ENCODE measurements at regions not wholly inside any gene's neighbourhood (a gene's known extent, or its start where the extent isn't known, plus 50 kb on each side); places are given as distances from the start of the nearest gene placed in this dataset.

GRCh38 chr3:24937228-24937627 is 442.6 kb upstream of the THRB start:
- no peak for DNase-seq
- H3K4me1 ChIP-seq (ENCODE audit: low read length) = no peaks in the 10 kb centered on the region
- H4K20me1 ChIP-seq (ENCODE audit: insufficient read depth, low read depth, low read length) = no peaks in the 10 kb centered on the region
- no peaks in the 10 kb centered on the region for H3K9me2 ChIP-seq (replicated peaks; ENCODE audit: insufficient read depth, low read length)
- H3K36me3 ChIP-seq (ENCODE audit: insufficient read depth, low read length) = no peaks in the 10 kb centered on the region
- H3K4me3 ChIP-seq (ENCODE audit: low read length) = no peak overlapping the region
- H3K79me2 ChIP-seq (ENCODE audit: low read length) = no peaks in the 10 kb centered on the region
- H3K9me3 ChIP-seq (ENCODE audit: low read length) = no peaks in the 10 kb centered on the region
- H3K27ac ChIP-seq (ENCODE audit: low read length) = no peak overlapping the region
- no peak overlapping the region for H3K9ac ChIP-seq (ENCODE audit: low read length)
- no peaks in the 10 kb centered on the region for H3K27me3 ChIP-seq (ENCODE audit: low read length)
- no peak overlapping the region for H3K4me2 ChIP-seq (ENCODE audit: low read depth, low read length, poor library complexity, severe bottlenecking)
- H2AFZ ChIP-seq (ENCODE audit: low read length) = no peak overlapping the region

- Histone ChIP-seq H4K20me1 (ENCODE audit: insufficient read depth, low read depth, low read length) (no peaks in the 10 kb centered on the region), H2AFZ (ENCODE audit: low read length) (no peak overlapping the region)
- DNase-seq = no peak
Observed at GRCh38 chr3:24937780-24938179, 443.1 kb upstream of the THRB start.

DNA sequence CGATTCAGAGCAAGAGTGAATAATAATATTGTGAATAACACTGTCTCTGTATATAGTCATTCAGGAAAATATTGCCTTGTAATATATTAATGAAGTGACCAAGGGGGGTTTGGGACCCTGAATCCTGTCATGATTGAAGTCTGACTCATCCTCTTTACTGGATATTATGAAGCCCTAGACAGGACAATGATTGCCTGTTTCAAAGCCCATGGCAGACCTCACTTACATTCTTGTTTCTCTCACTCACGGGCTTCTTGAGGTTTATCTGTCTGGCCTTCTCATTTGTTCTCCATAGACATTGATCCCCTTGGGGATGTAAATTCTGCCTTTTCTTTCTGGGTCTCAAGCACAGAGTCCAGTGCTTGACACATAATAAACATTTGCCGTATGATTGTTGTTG is 449.3 kb upstream of the THRB start:
- H3K79me2 ChIP-seq (ENCODE audit: low read length) = no peaks in the 10 kb centered on the region
- H3K9ac ChIP-seq (ENCODE audit: low read length) = no peak overlapping the region
- no peak overlapping the region for H2AFZ ChIP-seq (ENCODE audit: low read length)
- H3K4me1 ChIP-seq (ENCODE audit: low read length) = no peaks in the 10 kb centered on the region
- H3K9me2 ChIP-seq (replicated peaks; ENCODE audit: insufficient read depth, low read length) = no peaks in the 10 kb centered on the region
- no peaks in the 10 kb centered on the region for H3K27me3 ChIP-seq (ENCODE audit: low read length)
- H3K4me3 ChIP-seq (ENCODE audit: low read length) = no peak overlapping the region
- no peak overlapping the region for H3K4me2 ChIP-seq (ENCODE audit: low read depth, low read length, poor library complexity, severe bottlenecking)
- H3K9me3 ChIP-seq (ENCODE audit: low read length) = no peaks in the 10 kb centered on the region
- H3K27ac ChIP-seq (ENCODE audit: low read length) = no peak overlapping the region
- DNase-seq = no peak
- H4K20me1 ChIP-seq (ENCODE audit: insufficient read depth, low read depth, low read length) = no peaks in the 10 kb centered on the region
- no peaks in the 10 kb centered on the region for H3K36me3 ChIP-seq (ENCODE audit: insufficient read depth, low read length)

More at GRCh38 chr3:24937780-24938179, 443.1 kb upstream of the THRB start:
- Histone ChIP-seq H3K9me2 (replicated peaks; ENCODE audit: insufficient read depth, low read length) (no peaks in the 10 kb centered on the region), H3K27me3 (ENCODE audit: low read length) (no peaks in the 10 kb centered on the region), H3K4me1 (ENCODE audit: low read length) (no peaks in the 10 kb centered on the region), H3K9ac (ENCODE audit: low read length) (no peak overlapping the region), H3K27ac (ENCODE audit: low read length) (no peak overlapping the region), H3K4me3 (ENCODE audit: low read length) (no peak overlapping the region), H3K36me3 (ENCODE audit: insufficient read depth, low read length) (no peaks in the 10 kb centered on the region), H3K9me3 (ENCODE audit: low read length) (no peaks in the 10 kb centered on the region), H3K79me2 (ENCODE audit: low read length) (no peaks in the 10 kb centered on the region), H3K4me2 (ENCODE audit: low read depth, low read length, poor library complexity, severe bottlenecking) (no peak overlapping the region)

- Histone ChIP-seq H3K4me3 (ENCODE audit: low read length) (no peak overlapping the region), H2AFZ (ENCODE audit: low read length) (no peak overlapping the region), H3K79me2 (ENCODE audit: low read length) (no peaks in the 10 kb centered on the region), H3K9me2 (replicated peaks; ENCODE audit: insufficient read depth, low read length) (no peaks in the 10 kb centered on the region), H3K27me3 (ENCODE audit: low read length) (no peaks in the 10 kb centered on the region), H3K36me3 (ENCODE audit: insufficient read depth, low read length) (no peaks in the 10 kb centered on the region), H3K9me3 (ENCODE audit: low read length) (no peaks in the 10 kb centered on the region), H3K9ac (ENCODE audit: low read length) (no peak overlapping the region), H3K4me2 (ENCODE audit: low read depth, low read length, poor library complexity, severe bottlenecking) (no peak overlapping the region), H3K4me1 (ENCODE audit: low read length) (no peaks in the 10 kb centered on the region), H4K20me1 (ENCODE audit: insufficient read depth, low read depth, low read length) (no peaks in the 10 kb centered on the region), H3K27ac (ENCODE audit: low read length) (no peak overlapping the region)
- no peak for DNase-seq
Observed at GRCh38 chr3:24944805-24945520, 450.3 kb upstream of the THRB start.

DNA sequence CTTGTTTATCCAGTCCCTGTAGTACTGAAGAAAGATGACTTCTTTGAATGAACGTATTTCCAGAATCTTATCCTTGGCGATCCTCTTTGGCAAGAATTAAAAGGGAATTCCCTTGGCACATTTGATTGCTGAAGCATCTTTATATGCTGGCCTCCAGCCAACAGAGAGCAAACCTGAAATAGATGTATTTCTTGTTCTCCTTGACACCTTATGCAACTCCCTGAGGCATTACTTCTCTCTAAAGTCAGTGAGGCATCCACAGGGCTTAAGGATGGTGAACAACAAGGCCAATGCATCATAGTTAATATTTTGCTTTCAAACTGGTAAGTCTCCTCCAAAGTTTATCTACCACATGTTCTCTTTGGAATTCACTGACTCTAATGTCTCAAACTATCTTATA is 450.9 kb upstream of the THRB start:
- Histone ChIP-seq H3K79me2 (ENCODE audit: low read length) (no peaks in the 10 kb centered on the region), H3K9me3 (ENCODE audit: low read length) (no peaks in the 10 kb centered on the region), H3K27me3 (ENCODE audit: low read length) (no peaks in the 10 kb centered on the region), H4K20me1 (ENCODE audit: insufficient read depth, low read depth, low read length) (no peaks in the 10 kb centered on the region), H2AFZ (ENCODE audit: low read length) (no peak overlapping the region), H3K4me3 (ENCODE audit: low read length) (no peak overlapping the region), H3K27ac (ENCODE audit: low read length) (no peak overlapping the region), H3K9me2 (replicated peaks; ENCODE audit: insufficient read depth, low read length) (no peaks in the 10 kb centered on the region), H3K4me2 (ENCODE audit: low read depth, low read length, poor library complexity, severe bottlenecking) (no peak overlapping the region), H3K9ac (ENCODE audit: low read length) (no peak overlapping the region), H3K4me1 (ENCODE audit: low read length) (no peaks in the 10 kb centered on the region), H3K36me3 (ENCODE audit: insufficient read depth, low read length) (no peaks in the 10 kb centered on the region)
- no peak for DNase-seq

DNA sequence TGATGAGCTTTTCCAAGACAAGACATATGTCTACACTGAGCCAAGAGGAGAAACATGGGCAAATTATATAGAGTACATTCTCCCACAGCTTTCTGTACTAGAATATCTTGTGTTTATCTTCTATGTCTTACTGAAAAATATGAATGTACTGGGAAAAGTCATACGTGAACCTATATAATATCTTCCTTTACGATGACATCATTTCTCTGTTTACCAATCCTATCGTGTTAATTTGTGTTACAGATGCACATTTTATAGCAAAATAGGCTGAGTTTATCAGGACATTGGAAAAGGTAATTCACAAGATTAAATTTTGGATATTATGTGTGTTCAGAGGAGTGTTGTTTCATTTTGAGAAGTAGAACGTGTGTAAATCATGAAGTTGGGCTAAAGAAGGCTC is 452.5 kb upstream of the THRB start:
- Histone ChIP-seq H3K79me2 (ENCODE audit: low read length) (no peaks in the 10 kb centered on the region), H2AFZ (ENCODE audit: low read length) (no peak overlapping the region), H3K27me3 (ENCODE audit: low read length) (no peaks in the 10 kb centered on the region), H3K36me3 (ENCODE audit: insufficient read depth, low read length) (no peaks in the 10 kb centered on the region), H4K20me1 (ENCODE audit: insufficient read depth, low read depth, low read length) (no peaks in the 10 kb centered on the region), H3K4me1 (ENCODE audit: low read length) (no peaks in the 10 kb centered on the region), H3K4me3 (ENCODE audit: low read length) (no peak overlapping the region), H3K9me3 (ENCODE audit: low read length) (no peaks in the 10 kb centered on the region), H3K4me2 (ENCODE audit: low read depth, low read length, poor library complexity, severe bottlenecking) (no peak overlapping the region), H3K27ac (ENCODE audit: low read length) (no peak overlapping the region), H3K9me2 (replicated peaks; ENCODE audit: insufficient read depth, low read length) (no peaks in the 10 kb centered on the region), H3K9ac (ENCODE audit: low read length) (no peak overlapping the region)
- DNase-seq = no peak

- Histone ChIP-seq H3K9me3 (ENCODE audit: low read length) (no peaks in the 10 kb centered on the region), H3K4me1 (ENCODE audit: low read length) (no peaks in the 10 kb centered on the region), H3K27ac (ENCODE audit: low read length) (no peak overlapping the region)
Observed at GRCh38 chr3:24951180-24951579, 456.5 kb upstream of the THRB start.

GRCh38 chr3:24952388-24952787 is 457.7 kb upstream of the THRB start:
- Histone ChIP-seq H3K27ac (ENCODE audit: low read length) (no peak overlapping the region), H4K20me1 (ENCODE audit: insufficient read depth, low read depth, low read length) (no peaks in the 10 kb centered on the region), H3K36me3 (ENCODE audit: insufficient read depth, low read length) (no peaks in the 10 kb centered on the region), H3K9ac (ENCODE audit: low read length) (no peak overlapping the region), H3K4me3 (ENCODE audit: low read length) (no peak overlapping the region), H3K9me3 (ENCODE audit: low read length) (no peaks in the 10 kb centered on the region), H3K27me3 (ENCODE audit: low read length) (no peaks in the 10 kb centered on the region), H3K4me1 (ENCODE audit: low read length) (no peaks in the 10 kb centered on the region), H3K9me2 (replicated peaks; ENCODE audit: insufficient read depth, low read length) (no peaks in the 10 kb centered on the region), H3K79me2 (ENCODE audit: low read length) (no peaks in the 10 kb centered on the region), H2AFZ (ENCODE audit: low read length) (no peak overlapping the region), H3K4me2 (ENCODE audit: low read depth, low read length, poor library complexity, severe bottlenecking) (no peak overlapping the region)
- no peak for DNase-seq

More at GRCh38 chr3:24951180-24951579, 456.5 kb upstream of the THRB start:
- Histone ChIP-seq H3K9me2 (replicated peaks; ENCODE audit: insufficient read depth, low read length) (no peaks in the 10 kb centered on the region), H3K79me2 (ENCODE audit: low read length) (no peaks in the 10 kb centered on the region), H3K36me3 (ENCODE audit: insufficient read depth, low read length) (no peaks in the 10 kb centered on the region), H3K9ac (ENCODE audit: low read length) (no peak overlapping the region), H2AFZ (ENCODE audit: low read length) (no peak overlapping the region), H4K20me1 (ENCODE audit: insufficient read depth, low read depth, low read length) (no peaks in the 10 kb centered on the region), H3K4me2 (ENCODE audit: low read depth, low read length, poor library complexity, severe bottlenecking) (no peak overlapping the region), H3K4me3 (ENCODE audit: low read length) (no peak overlapping the region), H3K27me3 (ENCODE audit: low read length) (no peaks in the 10 kb centered on the region)
- no peak for DNase-seq
